Left renal cortex interstitium (tissue), 4 donors: ENCODE measurements at regions not wholly inside any gene's neighbourhood (a gene's known extent, or its start where the extent isn't known, plus 50 kb on each side); places are given as distances from the start of the nearest gene placed in this dataset.
"Not testable (repeated sequence)": the region's sequence is repeated elsewhere in the genome, so short reads cannot be mapped to it uniquely, and the experiment has no call there.

Experiments used
- DNase-seq, 4 donors: peaks; one replicate each; pipeline ENCODE4 v3.0.0-alpha.2; 2013; ENCODE audit warnings: low read depth in 4 of 4, low spot score in 2 of 4, missing footprints in 1 of 4

DNA sequence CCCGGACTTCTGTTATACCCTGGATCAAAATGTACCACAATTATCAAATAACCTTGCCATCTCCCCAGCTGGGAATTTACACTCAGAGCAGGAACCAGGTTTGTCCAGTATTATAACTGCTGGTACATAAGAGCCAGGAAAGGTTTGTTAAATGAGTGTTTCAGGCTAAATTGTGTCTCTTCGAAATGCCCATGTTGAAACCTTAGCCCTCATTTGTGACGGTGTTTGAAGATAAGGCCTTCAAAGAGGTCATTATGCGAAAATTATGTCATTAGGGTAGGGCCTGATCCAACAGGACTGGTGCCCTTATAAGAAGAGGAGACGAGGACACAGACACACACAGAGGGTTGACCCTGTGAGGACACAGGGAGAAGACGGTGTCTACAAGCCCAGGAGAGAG is 73.5 kb upstream of the DHRSX start:
- DNase-seq: no peak

GRCh38 chrX:2572740-2573139 is 72.0 kb upstream of the DHRSX start:
- DNase-seq: no peak

DNA sequence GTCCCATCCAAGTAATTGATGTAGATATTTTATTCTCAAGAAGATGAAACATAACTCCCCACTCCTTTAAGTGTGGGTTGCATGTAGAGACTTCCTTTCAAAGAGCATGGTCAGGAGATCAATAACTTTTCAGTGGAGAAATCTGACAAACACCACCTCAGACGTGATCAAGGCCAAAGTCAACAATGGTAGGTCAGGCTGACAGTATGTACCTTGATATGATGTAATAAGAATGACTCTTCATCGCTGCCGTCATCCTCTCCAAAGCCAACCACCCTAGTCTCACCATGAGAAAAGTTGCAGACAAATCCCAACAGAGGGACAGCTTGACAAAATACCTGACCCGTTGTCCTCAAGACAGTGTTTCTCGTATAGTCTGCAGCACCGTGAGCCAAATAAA is 67.3 kb upstream of the DHRSX start:
- no peak for DNase-seq

DNA sequence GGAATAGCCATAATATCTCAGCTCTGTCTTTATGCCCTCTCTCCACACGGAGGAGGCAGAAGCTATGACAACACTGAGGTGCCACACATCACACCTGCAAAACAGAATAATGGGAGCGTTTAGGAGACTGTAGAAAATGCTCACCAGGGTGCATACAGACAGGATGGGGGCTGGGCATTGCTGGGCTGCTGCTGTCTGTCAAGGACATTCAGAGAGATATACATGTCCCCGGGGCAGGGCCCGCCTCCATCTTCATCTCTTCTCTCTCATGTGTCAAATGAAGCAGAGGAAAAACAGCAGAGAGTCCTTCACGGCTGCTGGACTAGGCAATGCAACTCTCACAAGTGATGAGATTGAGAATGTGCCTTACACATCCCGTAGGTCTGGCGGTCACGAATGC is 65.3 kb upstream of the DHRSX start:
- DNase-seq: no peak

DNA sequence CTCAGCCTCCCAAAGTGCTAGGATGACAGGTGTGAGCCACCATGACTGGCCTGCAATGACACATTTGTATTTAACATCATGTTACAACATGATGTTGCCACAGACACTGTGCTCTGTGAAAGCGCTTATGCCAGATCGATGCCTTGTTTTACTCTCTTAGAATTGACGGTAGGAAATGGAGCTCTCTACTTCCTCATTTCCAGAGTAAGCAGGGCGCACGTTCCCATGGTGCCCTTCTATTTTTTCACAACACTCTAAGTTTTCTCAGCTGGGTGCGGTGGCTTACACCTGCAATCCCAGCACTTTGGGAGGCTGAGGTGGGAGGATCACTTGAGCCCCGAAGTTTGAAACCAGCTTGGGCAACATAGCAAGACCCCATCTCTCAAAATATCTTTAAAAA is 60.7 kb upstream of the DHRSX start:
- DNase-seq: no peak

DNA sequence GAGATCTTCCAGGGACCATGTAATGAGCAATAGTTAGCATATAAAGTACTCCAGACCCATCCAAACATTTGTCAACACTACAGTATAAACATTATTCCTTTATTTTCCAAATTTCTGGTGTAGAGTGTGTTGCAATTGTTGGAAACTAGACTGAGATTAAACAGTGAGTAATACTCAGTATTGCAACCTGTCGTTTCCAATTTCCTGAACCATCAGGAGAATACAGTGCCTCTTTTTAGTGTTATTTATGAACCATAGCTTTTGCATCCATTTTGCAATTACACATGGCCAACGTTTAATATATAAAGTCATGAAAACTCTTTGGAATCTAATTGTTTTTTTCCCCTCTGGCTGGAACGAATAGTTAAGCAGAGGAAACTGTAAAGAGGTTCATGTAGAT is 58.3 kb upstream of the DHRSX start:
- no peak for DNase-seq

DNA sequence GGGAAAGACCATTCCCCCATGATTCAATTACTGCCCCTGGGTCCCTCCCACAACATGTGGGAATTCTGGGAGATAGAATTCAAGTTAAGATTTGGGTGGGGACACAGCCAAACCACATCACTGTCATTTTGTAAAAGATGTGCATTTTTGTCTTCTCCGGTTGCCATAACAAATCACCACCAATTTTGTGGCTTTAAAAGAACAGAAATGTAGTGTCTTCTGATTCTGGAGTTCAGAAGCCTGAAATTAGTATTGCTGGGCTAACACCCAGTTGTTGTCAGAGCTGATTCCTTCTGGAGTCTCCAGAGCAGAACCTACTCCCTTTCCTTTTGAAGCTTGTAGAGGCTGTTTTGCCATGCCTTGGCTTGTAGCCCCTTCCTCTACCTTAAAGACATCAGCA is 54.1 kb upstream of the DHRSX start:
- DNase-seq: no peak

GRCh38 chrX:2554066-2554465 is 53.3 kb upstream of the DHRSX start:
- DNase-seq: not testable (repeated sequence)

DNA sequence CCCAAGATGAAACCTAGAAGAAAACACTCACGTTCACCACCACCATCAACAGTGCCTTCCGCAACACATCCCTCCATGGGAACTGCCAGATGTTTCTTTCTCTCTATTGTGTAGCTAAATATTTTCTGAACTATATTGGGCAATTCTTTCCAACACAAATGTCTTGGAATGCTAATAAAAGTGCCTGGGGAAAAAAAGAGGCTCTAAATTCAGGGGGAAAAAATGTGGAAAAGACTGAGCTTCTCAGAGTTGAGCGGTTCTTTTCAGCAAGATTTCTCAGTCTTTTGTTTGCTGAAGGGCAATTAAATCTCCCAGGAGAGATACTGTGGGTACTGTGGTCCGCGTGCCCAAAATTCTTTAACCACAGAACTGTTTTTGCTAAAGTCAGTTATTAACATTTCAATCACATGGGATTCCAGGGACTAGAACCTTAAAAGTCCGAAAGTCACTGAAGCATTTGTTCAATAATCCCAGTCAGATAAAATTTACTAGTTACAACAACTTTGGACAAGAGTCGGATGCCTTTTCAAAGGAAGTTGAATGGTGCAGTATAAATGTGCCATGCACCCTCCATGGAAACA is 51.9 kb upstream of the DHRSX start:
- peak in 1 of 4 donors; percentile 54 for DNase-seq

GRCh38 chrX:2550328-2551020 is 49.7 kb upstream of the DHRSX start:
- DNase-seq: no peak
